GM13977 (cell line): ENCODE measurements at regions not wholly inside any gene's neighbourhood (a gene's known extent, or its start where the extent isn't known, plus 50 kb on each side); places are given as distances from the start of the nearest gene placed in this dataset.
A peak's percentile ranks its signal among the peaks of the same experiment; 100 is the strongest.
"Not testable (repeated sequence)": the region's sequence is repeated elsewhere in the genome, so short reads cannot be mapped to it uniquely, and the experiment has no call there.

Source experiments
- DNase-seq: peaks from one replicate; pipeline ENCODE4 v3.0.0; 2012; ENCODE audit warnings: low spot score
- CTCF ChIP-seq: IDR thresholded peaks from 2 replicates; pipeline ENCODE4 v1.5.1; 2012; ENCODE audit warnings: mild to moderate bottlenecking, control low read depth; ENCODE audit not compliant: insufficient read depth; ENCODE audit errors: extremely low read depth, missing control alignments
- in situ Hi-C: fragments of 300-500 bp; cut with MboI; formaldehyde crosslinking; loops from one replicate; pipeline ENCODE4 v1.12.0; 2022; ENCODE audit warnings: low sequenced_read_pairs, low pct_unique_long_range_greater_than_20kb, mixed read lengths, inconsistent platforms; ENCODE audit not compliant: unreplicated experiment

GRCh38 chr4:181121733-181122132, 1121.5 kb upstream of the TENM3 start:
- no peak for DNase-seq
- in situ Hi-C loops = no loop called here
- TF ChIP-seq CTCF = no peak

GRCh38 chr4:181127171-181127570, 1116.0 kb upstream of the TENM3 start:
- TF ChIP-seq CTCF = no peak
- DNase-seq = no peak
- in situ Hi-C loops = no loop called here

- in situ Hi-C loops, DNase-seq: not testable (repeated sequence)
Observed at GRCh38 chr4:181130317-181130716, 1112.9 kb upstream of the TENM3 start.

GRCh38 chr4:181137351-181137750, 1105.9 kb upstream of the TENM3 start:
- in situ Hi-C loops = no loop called here

GRCh38 chr4:181138116-181138515, 1105.1 kb upstream of the TENM3 start:
- no peak for TF ChIP-seq CTCF
- in situ Hi-C loops = no loop called here
- no peak for DNase-seq

More at GRCh38 chr4:181137351-181137750, 1105.9 kb upstream of the TENM3 start:
- no peak for DNase-seq
- TF ChIP-seq CTCF = no peak

GRCh38 chr4:181140037-181140603, 1103.1 kb upstream of the TENM3 start:
- in situ Hi-C loops = no loop called here
- no peak for TF ChIP-seq CTCF
- no peak for DNase-seq

- DNase-seq = peak; percentile 52
- in situ Hi-C loops = no loop called here
Observed at GRCh38 chr4:181143250-181143854, 1099.8 kb upstream of the TENM3 start.

More at GRCh38 chr4:181143250-181143854, 1099.8 kb upstream of the TENM3 start:
- peak; percentile 85 for TF ChIP-seq CTCF
